Lower leg skin (tissue), 3 donors: ENCODE measurements at regions not wholly inside any gene's neighbourhood (a gene's known extent, or its start where the extent isn't known, plus 50 kb on each side); places are given as distances from the start of the nearest gene placed in this dataset.

ENCODE experiments used
- CTCF ChIP-seq, 3 donors: fragments of 450-650 bp; IDR thresholded peaks; one replicate each; pipeline ENCODE4 v1.5.1; 2016; ENCODE audit warnings: antibody characterized with exemption in 3 of 3, mild to moderate bottlenecking in 3 of 3, moderate library complexity in 2 of 3
- POLR2A ChIP-seq, 2 donors: fragments of 450-650 bp; IDR thresholded peaks; one replicate each; pipeline ENCODE4 v1.6.1; 2016 to 2017; ENCODE audit warnings: antibody characterized with exemption in 2 of 2, mild to moderate bottlenecking in 1 of 2, moderate library complexity in 1 of 2

GRCh38 chr14:76615331-76615730 is 145.9 kb upstream of the VASH1 start:
- TF ChIP-seq CTCF (IDR thresholded peaks at IDR 0.05) (no peak), POLR2A (IDR thresholded peaks at IDR 0.05) (no peak)
